ENCODE measurements at regions not wholly inside any gene's neighbourhood (a gene's known extent, or its start where the extent isn't known, plus 50 kb on each side); places are given as distances from the start of the nearest gene placed in this dataset.

DNA sequence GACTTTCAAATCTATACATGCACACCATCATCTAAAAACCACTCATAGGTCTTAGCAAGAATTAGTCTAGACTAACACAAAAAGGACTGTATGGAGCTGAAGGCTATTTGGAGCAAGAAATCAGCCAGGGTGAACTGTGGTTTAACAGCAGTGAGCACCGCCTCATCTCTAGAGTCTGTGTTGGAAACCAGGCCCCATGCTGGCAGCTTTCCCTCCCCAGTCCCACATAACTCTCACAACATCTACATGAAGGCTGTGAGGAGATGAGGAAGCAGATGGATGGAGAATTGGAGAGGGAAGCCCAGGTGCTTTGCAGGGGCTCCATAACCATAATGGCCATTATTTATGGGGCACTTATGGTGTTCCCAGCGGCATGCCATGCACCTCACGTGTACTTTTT is 133.2 kb upstream of the TOPAZ1 start:
- Histone ChIP-seq H3K4me3 (ENCODE audit: insufficient read depth, low read depth, low read length, poor library complexity, severe bottlenecking) (no peak overlapping the region), H3K27ac (ENCODE audit: insufficient read depth, low read length, poor library complexity, severe bottlenecking) (no peak overlapping the region)

DNA sequence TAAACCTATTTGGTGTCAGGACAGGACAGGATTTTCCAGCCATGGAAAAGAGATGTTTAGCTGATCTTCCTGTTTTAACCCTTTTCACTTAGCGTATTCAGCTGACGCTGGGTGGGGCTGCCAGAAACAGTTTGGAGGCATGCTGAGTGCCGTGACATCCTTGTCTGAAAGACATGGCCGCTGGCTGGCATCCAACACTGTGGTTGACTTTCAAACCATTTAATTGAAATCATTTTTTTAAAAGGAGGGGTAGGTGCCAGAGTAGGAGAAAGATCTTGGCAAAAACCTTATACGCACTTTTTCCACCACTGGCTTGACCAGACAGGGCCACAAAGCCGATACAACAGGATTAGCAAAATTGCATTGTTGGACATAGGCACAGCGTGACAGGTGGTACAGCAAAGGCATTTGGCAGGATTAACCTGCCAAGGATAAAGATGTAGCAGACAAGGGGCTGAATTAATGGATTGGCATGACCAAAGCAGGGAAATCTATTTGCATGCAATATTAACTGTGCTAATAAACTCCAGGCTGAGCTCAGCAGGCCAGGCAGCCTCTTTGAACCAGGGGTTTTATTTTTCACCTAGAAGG is 131.8 kb upstream of the TOPAZ1 start:
- Histone ChIP-seq H3K9me3 (ENCODE audit: control insufficient read depth, low read length) (no peaks in the 10 kb centered on the region), H3K27ac (ENCODE audit: insufficient read depth, low read length, poor library complexity, severe bottlenecking) (no peak overlapping the region), H3K4me3 (ENCODE audit: insufficient read depth, low read depth, low read length, poor library complexity, severe bottlenecking) (no peak overlapping the region), H3K36me3 (ENCODE audit: control insufficient read depth, insufficient read depth, low read length) (no peaks in the 10 kb centered on the region), H3K4me1 (ENCODE audit: control insufficient read depth, insufficient read depth, low read length, poor library complexity, severe bottlenecking) (no peaks in the 10 kb centered on the region), H3K27me3 (replicated peaks; ENCODE audit: control insufficient read depth, insufficient read depth, low read length, poor library complexity, severe bottlenecking) (no peaks in the 10 kb centered on the region)
- no peak for DNase-seq

More for the DNA sequence above, 133.2 kb upstream of the TOPAZ1 start:
- no peaks in the 10 kb centered on the region for H3K4me1 ChIP-seq (ENCODE audit: control insufficient read depth, insufficient read depth, low read length, poor library complexity, severe bottlenecking)
- DNase-seq, result no peak
- no peaks in the 10 kb centered on the region for H3K27me3 ChIP-seq (replicated peaks; ENCODE audit: control insufficient read depth, insufficient read depth, low read length, poor library complexity, severe bottlenecking)
- H3K36me3 ChIP-seq (ENCODE audit: control insufficient read depth, insufficient read depth, low read length), result no peaks in the 10 kb centered on the region
- no peaks in the 10 kb centered on the region for H3K9me3 ChIP-seq (ENCODE audit: control insufficient read depth, low read length)

DNA sequence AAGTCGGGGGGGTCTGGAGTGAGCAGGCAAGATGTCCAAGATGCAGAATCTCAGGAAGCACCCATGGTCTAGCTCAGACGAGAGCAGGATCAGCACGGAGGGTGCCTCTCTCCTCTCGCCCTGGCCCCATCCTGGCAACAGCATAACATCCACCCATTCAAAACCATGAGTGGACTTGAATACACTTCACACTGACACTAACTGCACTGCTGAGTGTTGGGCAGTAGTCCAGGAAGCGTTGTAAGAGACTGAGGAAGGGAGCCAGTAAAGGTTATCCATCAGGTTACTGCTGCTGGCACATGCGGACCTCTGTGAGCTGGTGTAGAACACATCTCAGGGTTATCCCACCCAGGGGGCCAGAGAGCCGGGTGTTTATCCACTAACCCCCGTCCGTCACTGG is 131.0 kb upstream of the TOPAZ1 start:
- DNase-seq, result no peak
- no peaks in the 10 kb centered on the region for H3K9me3 ChIP-seq (ENCODE audit: control insufficient read depth, low read length)
- H3K4me3 ChIP-seq (ENCODE audit: insufficient read depth, low read depth, low read length, poor library complexity, severe bottlenecking), result no peak overlapping the region
- H3K27me3 ChIP-seq (replicated peaks; ENCODE audit: control insufficient read depth, insufficient read depth, low read length, poor library complexity, severe bottlenecking), result no peaks in the 10 kb centered on the region
- no peaks in the 10 kb centered on the region for H3K36me3 ChIP-seq (ENCODE audit: control insufficient read depth, insufficient read depth, low read length)
- no peak overlapping the region for H3K27ac ChIP-seq (ENCODE audit: insufficient read depth, low read length, poor library complexity, severe bottlenecking)
- no peaks in the 10 kb centered on the region for H3K4me1 ChIP-seq (ENCODE audit: control insufficient read depth, insufficient read depth, low read length, poor library complexity, severe bottlenecking)

DNA sequence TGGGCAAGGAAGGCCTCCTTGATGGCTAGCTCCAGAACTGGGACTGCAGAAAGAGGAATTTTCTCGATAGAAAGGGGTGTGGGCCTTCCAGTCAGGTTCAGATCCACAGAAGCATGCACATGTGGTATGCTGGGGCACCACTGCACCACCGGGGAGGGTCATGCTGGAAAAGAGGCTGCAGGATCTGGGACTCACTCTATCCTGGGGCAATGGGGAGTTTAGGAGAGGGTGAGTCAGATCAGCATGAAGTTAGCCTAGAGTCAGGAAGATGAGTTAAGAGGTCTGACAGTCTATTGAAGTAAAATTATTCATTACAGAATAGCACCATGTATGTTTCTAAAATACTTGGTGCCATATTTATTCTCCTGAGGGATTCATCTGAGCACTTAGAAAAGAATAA is 130.2 kb upstream of the TOPAZ1 start:
- Histone ChIP-seq H3K4me1 (ENCODE audit: control insufficient read depth, insufficient read depth, low read length, poor library complexity, severe bottlenecking) (no peaks in the 10 kb centered on the region), H3K27me3 (replicated peaks; ENCODE audit: control insufficient read depth, insufficient read depth, low read length, poor library complexity, severe bottlenecking) (no peaks in the 10 kb centered on the region), H3K27ac (ENCODE audit: insufficient read depth, low read length, poor library complexity, severe bottlenecking) (no peak overlapping the region), H3K9me3 (ENCODE audit: control insufficient read depth, low read length) (no peaks in the 10 kb centered on the region), H3K4me3 (ENCODE audit: insufficient read depth, low read depth, low read length, poor library complexity, severe bottlenecking) (no peak overlapping the region), H3K36me3 (ENCODE audit: control insufficient read depth, insufficient read depth, low read length) (no peaks in the 10 kb centered on the region)
- no peak for DNase-seq

DNA sequence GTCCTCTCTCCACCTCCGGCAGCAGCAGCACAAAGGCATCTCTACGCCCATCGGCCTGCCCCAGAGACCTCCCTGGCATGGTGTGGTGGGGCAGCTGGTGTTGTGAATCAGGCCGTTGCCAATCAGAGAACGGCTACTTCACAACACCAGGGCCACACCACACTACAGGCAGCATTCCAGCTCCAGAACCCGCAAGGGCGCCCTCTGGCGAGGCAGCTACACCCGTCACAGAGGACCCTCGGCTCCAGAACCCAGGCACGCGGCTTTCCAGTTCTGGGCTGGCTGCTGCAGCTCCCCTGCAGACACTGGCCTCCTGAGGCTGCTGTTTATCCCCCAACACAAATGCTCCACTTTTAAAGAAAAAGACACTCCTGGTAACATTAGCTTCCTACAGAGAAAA is 127.5 kb upstream of the TOPAZ1 start:
- Histone ChIP-seq H3K4me1 (ENCODE audit: control insufficient read depth, insufficient read depth, low read length, poor library complexity, severe bottlenecking) (no peaks in the 10 kb centered on the region), H3K9me3 (ENCODE audit: control insufficient read depth, low read length) (no peaks in the 10 kb centered on the region), H3K36me3 (ENCODE audit: control insufficient read depth, insufficient read depth, low read length) (no peaks in the 10 kb centered on the region), H3K4me3 (ENCODE audit: insufficient read depth, low read depth, low read length, poor library complexity, severe bottlenecking) (no peak overlapping the region), H3K27ac (ENCODE audit: insufficient read depth, low read length, poor library complexity, severe bottlenecking) (no peak overlapping the region), H3K27me3 (replicated peaks; ENCODE audit: control insufficient read depth, insufficient read depth, low read length, poor library complexity, severe bottlenecking) (no peaks in the 10 kb centered on the region)
- peak in 1 of 3 donors; percentile 2 for DNase-seq

DNA sequence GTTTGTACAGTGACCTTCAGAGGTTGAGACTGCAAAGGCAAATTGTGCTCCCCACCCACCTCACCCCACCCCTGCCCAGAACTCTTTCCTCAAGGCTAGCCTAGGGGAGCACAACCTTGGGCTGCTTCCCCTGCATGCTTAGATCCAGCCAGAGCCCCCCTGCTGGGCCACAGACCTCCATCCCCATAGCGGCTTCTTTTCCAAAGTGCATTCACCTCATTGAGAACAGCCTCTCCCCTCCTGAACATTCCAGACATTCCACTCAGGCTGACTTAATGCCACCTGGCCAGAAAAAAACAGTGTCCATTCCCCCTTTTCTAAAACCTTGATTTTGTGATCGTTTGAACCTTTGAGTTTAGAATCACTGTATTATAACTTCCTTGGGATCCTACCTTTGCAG is 124.4 kb upstream of the TOPAZ1 start:
- DNase-seq, result no peak
- no peaks in the 10 kb centered on the region for H3K36me3 ChIP-seq (ENCODE audit: control insufficient read depth, insufficient read depth, low read length)
- H3K9me3 ChIP-seq (ENCODE audit: control insufficient read depth, low read length), result no peaks in the 10 kb centered on the region
- no peaks in the 10 kb centered on the region for H3K27me3 ChIP-seq (replicated peaks; ENCODE audit: control insufficient read depth, insufficient read depth, low read length, poor library complexity, severe bottlenecking)
- no peak overlapping the region for H3K27ac ChIP-seq (ENCODE audit: insufficient read depth, low read length, poor library complexity, severe bottlenecking)
- no peaks in the 10 kb centered on the region for H3K4me1 ChIP-seq (ENCODE audit: control insufficient read depth, insufficient read depth, low read length, poor library complexity, severe bottlenecking)
- no peak overlapping the region for H3K4me3 ChIP-seq (ENCODE audit: insufficient read depth, low read depth, low read length, poor library complexity, severe bottlenecking)

DNA sequence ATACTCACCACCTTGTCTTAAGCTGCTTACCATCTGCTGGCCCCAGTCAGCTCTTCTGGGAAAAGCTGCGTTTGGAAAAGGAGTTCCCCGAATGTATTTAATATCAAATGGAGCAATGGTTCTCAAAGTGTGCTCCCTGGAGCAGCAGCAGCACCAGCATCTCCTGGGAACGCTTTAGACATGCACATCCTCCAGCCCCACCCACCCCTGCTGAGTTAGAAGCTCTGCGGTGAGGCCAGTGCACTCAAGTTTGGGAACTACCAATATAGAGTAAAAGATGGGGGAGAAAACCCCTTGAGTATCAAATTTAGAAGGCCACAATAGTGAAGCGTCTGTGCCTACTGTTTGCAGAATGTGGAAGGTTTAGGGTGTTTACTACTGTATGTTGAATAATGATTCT is 124.0 kb upstream of the TOPAZ1 start:
- Histone ChIP-seq H3K4me3 (ENCODE audit: insufficient read depth, low read depth, low read length, poor library complexity, severe bottlenecking) (no peak overlapping the region), H3K27ac (ENCODE audit: insufficient read depth, low read length, poor library complexity, severe bottlenecking) (no peak overlapping the region), H3K36me3 (ENCODE audit: control insufficient read depth, insufficient read depth, low read length) (no peaks in the 10 kb centered on the region), H3K4me1 (ENCODE audit: control insufficient read depth, insufficient read depth, low read length, poor library complexity, severe bottlenecking) (no peaks in the 10 kb centered on the region), H3K9me3 (ENCODE audit: control insufficient read depth, low read length) (no peaks in the 10 kb centered on the region), H3K27me3 (replicated peaks; ENCODE audit: control insufficient read depth, insufficient read depth, low read length, poor library complexity, severe bottlenecking) (no peaks in the 10 kb centered on the region)
- DNase-seq, result no peak

DNA sequence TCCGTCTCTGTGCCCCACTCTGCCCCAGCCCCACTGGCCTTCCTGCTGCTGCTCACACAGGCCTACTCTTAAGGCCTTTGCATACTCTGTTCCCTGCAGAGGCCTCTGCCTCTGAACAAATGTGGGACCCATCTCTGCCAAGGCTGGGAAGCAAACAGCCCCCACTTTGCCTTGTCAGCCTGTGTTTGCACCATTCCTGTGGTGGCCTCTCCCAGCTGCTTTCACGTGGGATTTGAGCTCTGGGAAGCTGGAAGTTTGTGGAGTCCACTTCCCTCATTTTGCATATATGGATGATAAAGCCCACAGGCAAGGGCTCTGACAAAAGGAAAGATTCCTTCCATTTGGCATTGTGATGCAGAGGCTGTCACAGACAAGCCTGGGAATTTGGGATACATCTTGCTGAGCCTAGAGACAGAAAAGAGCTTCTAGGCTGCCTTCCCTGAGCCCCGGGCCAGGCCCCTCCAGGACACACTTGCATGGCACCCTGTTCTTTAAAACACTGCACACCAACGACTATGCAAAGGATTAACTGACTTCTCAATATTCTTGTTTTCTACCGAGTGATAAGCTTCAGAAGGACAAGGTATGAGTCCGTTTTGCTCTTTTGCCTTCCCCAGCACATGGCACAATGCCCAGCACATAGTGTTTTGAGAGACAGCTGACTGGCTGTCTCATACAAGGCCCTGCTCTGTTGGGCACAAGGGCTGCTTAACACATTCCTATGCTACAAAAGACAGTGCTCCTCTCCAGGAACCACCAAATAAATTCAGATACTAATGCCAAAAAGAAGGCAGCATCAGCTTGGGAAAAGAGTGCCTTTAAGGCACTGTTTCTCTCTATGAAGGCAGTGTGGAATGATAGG is 120.7 kb upstream of the TOPAZ1 start:
- no peak overlapping the region for H3K4me3 ChIP-seq (ENCODE audit: insufficient read depth, low read depth, low read length, poor library complexity, severe bottlenecking)
- no peaks in the 10 kb centered on the region for H3K9me3 ChIP-seq (ENCODE audit: control insufficient read depth, low read length)
- H3K27ac ChIP-seq (ENCODE audit: insufficient read depth, low read length, poor library complexity, severe bottlenecking), result no peak overlapping the region
- no peaks in the 10 kb centered on the region for H3K27me3 ChIP-seq (replicated peaks; ENCODE audit: control insufficient read depth, insufficient read depth, low read length, poor library complexity, severe bottlenecking)
- no peak for DNase-seq
- no peaks in the 10 kb centered on the region for H3K36me3 ChIP-seq (ENCODE audit: control insufficient read depth, insufficient read depth, low read length)
- no peaks in the 10 kb centered on the region for H3K4me1 ChIP-seq (ENCODE audit: control insufficient read depth, insufficient read depth, low read length, poor library complexity, severe bottlenecking)

DNA sequence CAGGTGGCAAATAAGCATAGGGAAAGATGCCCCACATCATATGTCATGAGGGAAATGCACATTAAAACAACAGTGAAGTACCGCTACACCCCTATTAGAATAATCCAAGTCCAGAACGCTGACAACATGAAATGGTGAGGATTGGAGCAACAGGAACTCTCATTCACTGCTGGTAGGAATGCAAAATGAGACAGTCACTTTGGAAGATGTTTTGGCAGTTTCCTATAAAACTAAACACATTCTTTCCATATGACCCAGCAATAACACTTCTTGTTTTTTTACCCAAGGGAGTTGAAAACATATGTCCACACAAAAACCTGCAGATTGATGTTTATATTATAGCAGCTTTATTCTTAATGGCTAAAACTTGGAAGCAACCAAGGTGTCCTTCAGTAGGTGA is 116.4 kb upstream of the TOPAZ1 start:
- no peaks in the 10 kb centered on the region for H3K27me3 ChIP-seq (replicated peaks; ENCODE audit: control insufficient read depth, insufficient read depth, low read length, poor library complexity, severe bottlenecking)
- no peak overlapping the region for H3K27ac ChIP-seq (ENCODE audit: insufficient read depth, low read length, poor library complexity, severe bottlenecking)
- no peak overlapping the region for H3K4me3 ChIP-seq (ENCODE audit: insufficient read depth, low read depth, low read length, poor library complexity, severe bottlenecking)

DNA sequence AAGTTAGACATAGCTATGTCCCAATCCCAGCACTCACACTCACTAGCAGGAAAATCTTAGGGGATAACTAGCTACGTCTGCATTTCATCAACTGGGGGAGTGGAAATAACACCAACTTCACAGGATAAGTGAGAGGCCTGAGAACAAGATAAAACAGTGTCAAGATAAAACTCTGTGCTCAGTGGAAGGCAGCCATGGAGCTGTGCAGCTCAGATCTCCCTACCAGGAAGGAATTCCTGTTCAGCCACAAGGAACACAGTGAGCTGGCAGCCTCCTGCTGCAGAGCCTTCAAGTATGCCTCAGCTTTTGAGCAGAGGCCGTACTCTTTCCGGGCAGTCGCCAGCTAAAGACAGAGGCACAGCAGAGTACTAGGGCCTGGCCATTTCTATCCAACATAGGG is 115.8 kb upstream of the TOPAZ1 start:
- DNase-seq, result no peak
- Histone ChIP-seq H3K27ac (ENCODE audit: insufficient read depth, low read length, poor library complexity, severe bottlenecking) (no peak overlapping the region), H3K4me3 (ENCODE audit: insufficient read depth, low read depth, low read length, poor library complexity, severe bottlenecking) (no peak overlapping the region)

More for the DNA sequence above, 116.4 kb upstream of the TOPAZ1 start:
- Histone ChIP-seq H3K9me3 (ENCODE audit: control insufficient read depth, low read length) (no peaks in the 10 kb centered on the region), H3K4me1 (ENCODE audit: control insufficient read depth, insufficient read depth, low read length, poor library complexity, severe bottlenecking) (no peaks in the 10 kb centered on the region), H3K36me3 (ENCODE audit: control insufficient read depth, insufficient read depth, low read length) (no peaks in the 10 kb centered on the region)
- no peak for DNase-seq

More for the DNA sequence above, 115.8 kb upstream of the TOPAZ1 start:
- no peaks in the 10 kb centered on the region for H3K9me3 ChIP-seq (ENCODE audit: control insufficient read depth, low read length)
- H3K4me1 ChIP-seq (ENCODE audit: control insufficient read depth, insufficient read depth, low read length, poor library complexity, severe bottlenecking), result no peaks in the 10 kb centered on the region
- H3K36me3 ChIP-seq (ENCODE audit: control insufficient read depth, insufficient read depth, low read length), result no peaks in the 10 kb centered on the region
- H3K27me3 ChIP-seq (replicated peaks; ENCODE audit: control insufficient read depth, insufficient read depth, low read length, poor library complexity, severe bottlenecking), result no peaks in the 10 kb centered on the region
